ENCODE measurements at regions not wholly inside any gene's neighbourhood (a gene's known extent, or its start where the extent isn't known, plus 50 kb on each side); places are given as distances from the start of the nearest gene placed in this dataset.

DNA sequence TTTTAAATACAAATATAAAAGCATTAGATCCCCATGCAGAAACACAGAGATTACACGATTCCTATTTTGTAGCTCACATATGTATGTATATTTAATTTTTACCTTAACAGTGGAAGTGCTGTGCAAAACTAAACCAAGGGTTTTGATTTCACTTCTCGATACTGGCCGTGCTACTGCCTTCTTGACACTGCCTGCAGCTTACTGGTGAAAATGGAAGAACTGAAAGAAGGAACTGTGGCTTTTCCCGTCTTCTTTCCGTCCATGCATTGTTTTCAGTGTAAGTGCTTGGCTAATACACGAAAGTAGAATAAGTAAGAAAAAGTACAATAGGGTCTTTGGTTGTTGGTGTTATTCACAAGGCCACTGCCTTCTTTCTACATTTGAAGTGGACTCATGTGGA is 129.5 kb downstream of the NDUFA10 start:
- Histone ChIP-seq H3K27me3 (no peaks in the 10 kb centered on the region), H3K27ac (no peak overlapping the region), H3F3A (ENCODE audit: low read depth) (no peaks in the 10 kb centered on the region), H2AFZ (replicated peaks) (no peak overlapping the region), H3K4me1 (no peaks in the 10 kb centered on the region), H3K9ac (no peak overlapping the region), H3K79me2 (ENCODE audit: low read depth) (no peaks in the 10 kb centered on the region), H3K4me3 (no peak overlapping the region), H3K9me3 (ENCODE audit: low read depth) (no peaks in the 10 kb centered on the region), H4K20me1 (ENCODE audit: low read depth) (no peaks in the 10 kb centered on the region), H3K4me2 (no peak overlapping the region), H3K36me3 (no peaks in the 10 kb centered on the region)
- H3K36me3 Mint-ChIP-seq: no peaks in the 10 kb centered on the region
- no peak overlapping the region for H3K27ac Mint-ChIP-seq
- TF ChIP-seq EZH2 (IDR thresholded peaks at IDR 0.05) (no peak), EZH2phosphoT487 (IDR thresholded peaks at IDR 0.05) (no peak)
- TF ChIP-seq, protein P1, sequence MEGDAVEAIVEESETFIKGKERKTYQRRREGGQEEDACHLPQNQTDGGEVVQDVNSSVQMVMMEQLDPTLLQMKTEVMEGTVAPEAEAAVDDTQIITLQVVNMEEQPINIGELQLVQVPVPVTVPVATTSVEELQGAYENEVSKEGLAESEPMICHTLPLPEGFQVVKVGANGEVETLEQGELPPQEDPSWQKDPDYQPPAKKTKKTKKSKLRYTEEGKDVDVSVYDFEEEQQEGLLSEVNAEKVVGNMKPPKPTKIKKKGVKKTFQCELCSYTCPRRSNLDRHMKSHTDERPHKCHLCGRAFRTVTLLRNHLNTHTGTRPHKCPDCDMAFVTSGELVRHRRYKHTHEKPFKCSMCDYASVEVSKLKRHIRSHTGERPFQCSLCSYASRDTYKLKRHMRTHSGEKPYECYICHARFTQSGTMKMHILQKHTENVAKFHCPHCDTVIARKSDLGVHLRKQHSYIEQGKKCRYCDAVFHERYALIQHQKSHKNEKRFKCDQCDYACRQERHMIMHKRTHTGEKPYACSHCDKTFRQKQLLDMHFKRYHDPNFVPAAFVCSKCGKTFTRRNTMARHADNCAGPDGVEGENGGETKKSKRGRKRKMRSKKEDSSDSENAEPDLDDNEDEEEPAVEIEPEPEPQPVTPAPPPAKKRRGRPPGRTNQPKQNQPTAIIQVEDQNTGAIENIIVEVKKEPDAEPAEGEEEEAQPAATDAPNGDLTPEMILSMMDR (IDR thresholded peaks at IDR 0.05): no peak
- DNase-seq (ENCODE audit: low spot score): no peak
- peaks cover 3% of the 10 kb centered on the region for H3K9me3 Mint-ChIP-seq
- H3K4me3 Mint-ChIP-seq: no peak overlapping the region
- H3K4me1 Mint-ChIP-seq: no peaks in the 10 kb centered on the region
- peaks cover 15% of the 10 kb centered on the region for H3K27me3 Mint-ChIP-seq (ENCODE audit: insufficient read depth, low read depth)

DNA sequence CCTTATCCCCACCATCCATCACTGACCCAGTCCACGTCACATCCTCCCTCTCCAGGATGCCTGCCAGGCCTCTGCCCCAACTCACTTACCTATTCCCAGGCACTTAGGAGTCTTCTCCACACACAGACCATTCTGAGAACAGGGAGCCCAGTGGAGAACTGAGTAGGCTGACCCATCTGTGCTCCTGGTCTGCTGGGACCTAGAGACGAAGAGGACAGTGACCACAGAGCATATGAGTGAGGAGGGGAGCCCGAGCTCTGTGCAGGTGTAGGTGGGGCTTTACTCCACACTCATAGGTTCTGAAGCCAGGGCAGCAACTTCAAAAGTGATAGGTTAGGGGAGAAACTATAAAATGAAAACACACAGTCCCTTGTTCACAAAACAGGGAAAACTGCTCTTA is 130.0 kb downstream of the NDUFA10 start:
- no peak overlapping the region for H3K27ac ChIP-seq
- H3K4me2 ChIP-seq: no peak overlapping the region
- H3K79me2 ChIP-seq (ENCODE audit: low read depth): no peaks in the 10 kb centered on the region
- no peak for TF ChIP-seq EZH2 (IDR thresholded peaks at IDR 0.05)
- TF ChIP-seq, protein P1 (IDR thresholded peaks at IDR 0.05): no peak
- no peak for DNase-seq (ENCODE audit: low spot score)
- H3K4me1 ChIP-seq: no peaks in the 10 kb centered on the region
- H3K36me3 ChIP-seq: no peaks in the 10 kb centered on the region
- no peaks in the 10 kb centered on the region for H3F3A ChIP-seq (ENCODE audit: low read depth)
- no peaks in the 10 kb centered on the region for H3K27me3 ChIP-seq
- H3K27ac Mint-ChIP-seq: no peak overlapping the region
- H4K20me1 ChIP-seq (ENCODE audit: low read depth): no peaks in the 10 kb centered on the region
- no peaks in the 10 kb centered on the region for H3K9me3 ChIP-seq (ENCODE audit: low read depth)
- H3K36me3 Mint-ChIP-seq: no peaks in the 10 kb centered on the region
- H3K4me3 ChIP-seq: no peak overlapping the region
- no peak overlapping the region for H2AFZ ChIP-seq (replicated peaks)
- no peaks in the 10 kb centered on the region for H3K4me1 Mint-ChIP-seq
- H3K4me3 Mint-ChIP-seq: no peak overlapping the region
- peaks cover 15% of the 10 kb centered on the region for H3K27me3 Mint-ChIP-seq (ENCODE audit: insufficient read depth, low read depth)
- H3K9ac ChIP-seq: no peak overlapping the region
- H3K9me3 Mint-ChIP-seq: peaks cover 3% of the 10 kb centered on the region

DNA sequence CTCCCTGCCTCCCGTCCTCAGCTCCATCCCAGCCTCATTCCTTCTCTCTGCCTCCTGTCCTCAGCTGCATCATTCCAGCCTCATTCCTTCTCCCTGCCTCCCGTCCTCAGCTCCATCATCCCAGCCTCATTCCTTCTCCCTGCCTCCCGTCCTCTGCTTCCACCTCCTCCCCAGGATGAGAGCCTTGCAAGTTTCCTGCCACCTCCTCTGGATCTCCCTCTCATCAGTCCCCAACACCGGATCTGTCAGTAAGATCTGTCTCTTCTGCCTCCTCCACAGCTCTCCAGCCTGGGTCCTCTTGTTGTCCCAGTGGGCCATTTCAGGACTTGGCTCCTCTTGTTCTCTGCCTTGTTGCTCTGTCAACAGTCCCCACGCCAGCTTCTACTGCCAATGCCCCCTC is 130.9 kb downstream of the NDUFA10 start:
- TF ChIP-seq EZH2phosphoT487 (IDR thresholded peaks at IDR 0.05): no peak
- TF ChIP-seq, protein P1 (IDR thresholded peaks at IDR 0.05): no peak
- no peak for TF ChIP-seq EZH2 (IDR thresholded peaks at IDR 0.05)
- Mint-ChIP-seq H3K27ac (no peak overlapping the region), H3K4me1 (peaks cover under 1% of the 10 kb centered on the region), H3K36me3 (no peaks in the 10 kb centered on the region), H3K27me3 (ENCODE audit: insufficient read depth, low read depth) (peaks cover 15% of the 10 kb centered on the region), H3K9me3 (peaks cover 3% of the 10 kb centered on the region), H3K4me3 (no peak overlapping the region)
- no peaks in the 10 kb centered on the region for H3K9me3 ChIP-seq (ENCODE audit: low read depth)
- H3K27ac ChIP-seq: no peak overlapping the region
- no peaks in the 10 kb centered on the region for H4K20me1 ChIP-seq (ENCODE audit: low read depth)
- H2AFZ ChIP-seq (replicated peaks): no peak overlapping the region
- H3K79me2 ChIP-seq (ENCODE audit: low read depth): no peaks in the 10 kb centered on the region
- H3K9ac ChIP-seq: no peak overlapping the region
- no peak overlapping the region for H3K4me2 ChIP-seq
- H3K4me3 ChIP-seq: no peak overlapping the region
- no peaks in the 10 kb centered on the region for H3K4me1 ChIP-seq
- no peaks in the 10 kb centered on the region for H3K36me3 ChIP-seq
- H3K27me3 ChIP-seq: no peaks in the 10 kb centered on the region
- no peaks in the 10 kb centered on the region for H3F3A ChIP-seq (ENCODE audit: low read depth)
- no peak for DNase-seq (ENCODE audit: low spot score)

DNA sequence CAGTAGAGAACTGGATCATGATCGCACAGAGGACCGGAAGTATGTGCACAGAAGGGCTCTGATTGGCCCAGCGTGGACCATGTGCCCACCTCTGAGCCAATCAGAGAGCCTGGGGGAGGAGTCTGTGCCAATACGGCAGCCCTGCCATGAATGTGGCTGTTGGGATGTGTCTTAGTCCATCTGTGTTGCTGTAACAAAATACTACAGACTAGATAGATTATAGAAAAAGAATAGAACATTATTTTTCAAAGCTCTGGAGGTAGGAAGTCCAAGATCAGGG is 132.0 kb downstream of the NDUFA10 start:
- no peaks in the 10 kb centered on the region for H3K4me1 ChIP-seq
- H3K9me3 ChIP-seq (ENCODE audit: low read depth): no peaks in the 10 kb centered on the region
- H3K27me3 Mint-ChIP-seq (ENCODE audit: insufficient read depth, low read depth): peaks cover 15% of the 10 kb centered on the region
- H3K9me3 Mint-ChIP-seq: peaks cover 3% of the 10 kb centered on the region
- H3K36me3 ChIP-seq: no peaks in the 10 kb centered on the region
- no peak for DNase-seq (ENCODE audit: low spot score)
- H3K4me2 ChIP-seq: no peak overlapping the region
- H3K27me3 ChIP-seq: no peaks in the 10 kb centered on the region
- H3K27ac ChIP-seq: no peak overlapping the region
- H3K36me3 Mint-ChIP-seq: no peaks in the 10 kb centered on the region
- H3K9ac ChIP-seq: no peak overlapping the region
- TF ChIP-seq EZH2 (IDR thresholded peaks at IDR 0.05) (no peak), EZH2phosphoT487 (IDR thresholded peaks at IDR 0.05) (no peak)
- TF ChIP-seq, protein P1 (IDR thresholded peaks at IDR 0.05): no peak
- no peaks in the 10 kb centered on the region for H3K79me2 ChIP-seq (ENCODE audit: low read depth)
- no peak overlapping the region for H3K4me3 ChIP-seq
- H3F3A ChIP-seq (ENCODE audit: low read depth): no peaks in the 10 kb centered on the region
- no peak overlapping the region for H2AFZ ChIP-seq (replicated peaks)
- no peak overlapping the region for H3K4me3 Mint-ChIP-seq
- H3K27ac Mint-ChIP-seq: no peak overlapping the region
- H3K4me1 Mint-ChIP-seq: peaks cover 3% of the 10 kb centered on the region
- H4K20me1 ChIP-seq (ENCODE audit: low read depth): no peaks in the 10 kb centered on the region

All from neural progenitor cell (in vitro differentiated cells).